H1 (cell line): ENCODE measurements at regions not wholly inside any gene's neighbourhood (a gene's known extent, or its start where the extent isn't known, plus 50 kb on each side); places are given as distances from the start of the nearest gene placed in this dataset.

ENCODE experiments used
- CTCF ChIA-PET: fragments of 300-600 bp; sonication (Branson Sonifier 250); formaldehyde crosslinking; loops from one replicate; lab custom pipeline; 2021; ENCODE audit not compliant: partially characterized antibody; lab: Charles Lee
- POLR2A ChIA-PET: fragments of 300-600 bp; sonication (Branson Sonifier 250); formaldehyde crosslinking; loops from one replicate; lab custom pipeline; 2021; ENCODE audit warnings: inconsistent platforms; ENCODE audit not compliant: partially characterized antibody; lab: Charles Lee
- DNase-seq, 2 experiments: peaks; one replicate each; pipeline versions ENCODE4 v3.0.0 to v3.0.0-alpha.2; 2010 to 2022; ENCODE audit warnings: low spot score in 2 of 2, low read depth in 1 of 2, mixed read lengths in 1 of 2
- FAIRE-seq: peaks from 2 replicates; lab custom pipeline; 2011; peaks lifted over from hg19 to GRCh38; lab: Jason Lieb, UNC
- H2AFZ ChIP-seq: 2 replicates; pipeline ENCODE4 v1.8.1; 2012; ENCODE audit warnings: low read length, inconsistent platforms
- H2AK5ac ChIP-seq: 2 replicates; pipeline ENCODE4 v1.6.1; 2013; ENCODE audit warnings: low read depth, low read length
- H2BK120ac ChIP-seq: replicated peaks from 2 replicates; pipeline ENCODE3; 2013; ENCODE audit warnings: low read depth, low read length, inconsistent platforms
- H2BK12ac ChIP-seq: 2 replicates; pipeline ENCODE4 v1.6.1; 2013; ENCODE audit warnings: low read depth, low read length
- H2BK15ac ChIP-seq: 2 replicates; pipeline ENCODE4 v1.6.1; 2013; ENCODE audit warnings: low read length
- H2BK20ac ChIP-seq: 2 replicates; pipeline ENCODE4 v1.6.1; 2013; ENCODE audit warnings: low read length
- H2BK5ac ChIP-seq: 2 replicates; pipeline ENCODE4 v1.6.1; 2013; ENCODE audit warnings: low read depth, low read length
- H3K14ac ChIP-seq: 2 replicates; pipeline ENCODE4 v1.6.1; 2013; ENCODE audit warnings: inconsistent platforms; ENCODE audit not compliant: insufficient read length
- H3K18ac ChIP-seq: 2 replicates; pipeline ENCODE4 v1.6.1; 2013; ENCODE audit warnings: low read length; ENCODE audit errors: extremely low read depth
- H3K23ac ChIP-seq: 2 replicates; pipeline ENCODE4 v1.6.1; 2013; ENCODE audit warnings: inconsistent platforms; ENCODE audit not compliant: insufficient read length
- H3K23me2 ChIP-seq: 2 replicates; pipeline ENCODE4 v1.6.1; 2013; ENCODE audit warnings: low read depth, low read length
- H3K27ac ChIP-seq: 2 replicates; pipeline ENCODE4 v1.6.1; 2011; ENCODE audit warnings: low read depth, low read length, inconsistent platforms
- H3K27me3 ChIP-seq, 4 experiments: replicated peaks in 1 of 4; 1 replicate in 1 of 4; 2 replicates in 3 of 4; pipeline versions ENCODE4 v1.6.1 to v1.8.1; 2011 to 2013; ENCODE audit warnings: low read length in 3 of 4, mild to moderate bottlenecking in 3 of 4, inconsistent platforms in 2 of 4, mixed read lengths in 2 of 4, moderate library complexity in 1 of 4; ENCODE audit not compliant: control insufficient read depth in 3 of 4, insufficient read depth in 3 of 4; ENCODE audit errors: extremely low read depth in 1 of 4
- H3K36me3 ChIP-seq, 4 experiments: 2 replicates each; pipeline versions ENCODE4 v1.6.1 to v1.8.1; 2011 to 2013; ENCODE audit warnings: mild to moderate bottlenecking in 4 of 4, low read length in 3 of 4, moderate library complexity in 2 of 4, control low read depth in 1 of 4, inconsistent platforms in 1 of 4; ENCODE audit not compliant: insufficient read depth in 4 of 4, control insufficient read depth in 2 of 4
- H3K4ac ChIP-seq: replicated peaks from 2 replicates; pipeline ENCODE3; 2013; ENCODE audit warnings: low read length, low read depth, mixed read lengths, inconsistent platforms; ENCODE audit not compliant: insufficient read length
- H3K4me1 ChIP-seq, 4 experiments: replicated peaks in 1 of 4; 1 replicate in 1 of 4; 2 replicates in 3 of 4; pipeline versions ENCODE4 v1.6.1 to v1.8.1; 2011 to 2013; ENCODE audit warnings: low read length in 3 of 4, inconsistent platforms in 2 of 4, mixed read lengths in 1 of 4; ENCODE audit not compliant: insufficient read depth in 4 of 4, control insufficient read depth in 3 of 4
- H3K4me2 ChIP-seq, 2 experiments: 2 replicates each; pipeline versions ENCODE4 v1.6.1 to v1.8.1; 2011 to 2013; ENCODE audit warnings: low read depth in 2 of 2, low read length in 2 of 2, control low read depth in 1 of 2, inconsistent platforms in 1 of 2, mild to moderate bottlenecking in 1 of 2; ENCODE audit not compliant: insufficient read depth in 1 of 2
- H3K4me3 ChIP-seq, 4 experiments: fragments of 200-600, 300-600 bp in 1 of 4; sonication (generic), shearing (Covaris generic), sonication (Bioruptor Twin) in 1 of 4; 2 replicates each; pipeline versions ENCODE4 v1.5.1 to v1.8.1; 2011 to 2016; ENCODE audit warnings: low read length in 4 of 4, low read depth in 3 of 4, control low read depth in 2 of 4, inconsistent platforms in 2 of 4, mild to moderate bottlenecking in 2 of 4, mixed read lengths in 1 of 4, moderate library complexity in 1 of 4; ENCODE audit not compliant: insufficient read depth in 2 of 4; ENCODE audit errors: extremely low read depth in 1 of 4
- H3K56ac ChIP-seq: replicated peaks from 2 replicates; pipeline ENCODE3; 2013; ENCODE audit warnings: low read depth, mild to moderate bottlenecking, mixed read lengths, low read length, inconsistent platforms; ENCODE audit not compliant: insufficient read length
- H3K79me1 ChIP-seq: 2 replicates; pipeline ENCODE4 v1.6.1; 2013; ENCODE audit warnings: low read depth, low read length, control low read depth
- H3K79me2 ChIP-seq, 2 experiments: 2 replicates each; pipeline versions ENCODE4 v1.6.1 to v1.8.1; 2012 to 2013; ENCODE audit warnings: low read length in 2 of 2, mild to moderate bottlenecking in 2 of 2, inconsistent platforms in 1 of 2; ENCODE audit not compliant: insufficient read depth in 2 of 2, control insufficient read depth in 1 of 2
- H3K9ac ChIP-seq, 4 experiments: replicated peaks in 1 of 4; 1 replicate in 1 of 4; 2 replicates in 3 of 4; pipeline versions ENCODE4 v1.6.1 to v1.8.1; 2011 to 2013; ENCODE audit warnings: low read depth in 3 of 4, low read length in 3 of 4, control low read depth in 2 of 4, mild to moderate bottlenecking in 2 of 4, moderate library complexity in 2 of 4, inconsistent platforms in 1 of 4; ENCODE audit errors: extremely low read depth in 1 of 4
- H3K9me3 ChIP-seq, 2 experiments: 2 replicates each; pipeline versions ENCODE4 v1.6.1 to v1.8.1; 2012 to 2013; ENCODE audit warnings: mild to moderate bottlenecking in 2 of 2, moderate library complexity in 2 of 2, control low read depth in 1 of 2, inconsistent platforms in 1 of 2, low read depth in 1 of 2, low read length in 1 of 2, mixed read lengths in 1 of 2; ENCODE audit not compliant: insufficient read depth in 2 of 2
- H4K20me1 ChIP-seq, 2 experiments: replicated peaks in 1 of 2; 2 replicates each; pipeline versions ENCODE3 to v1.8.1; 2011 to 2013; ENCODE audit warnings: inconsistent platforms in 2 of 2, low read length in 2 of 2, mild to moderate bottlenecking in 1 of 2; ENCODE audit not compliant: insufficient read depth in 2 of 2, control insufficient read depth in 1 of 2
- H4K5ac ChIP-seq: 2 replicates; pipeline ENCODE4 v1.6.1; 2013; ENCODE audit warnings: low read length, low read depth, mixed read lengths, inconsistent platforms; ENCODE audit not compliant: insufficient read length
- H4K8ac ChIP-seq: 2 replicates; pipeline ENCODE4 v1.8.0; 2013; ENCODE audit warnings: mild to moderate bottlenecking, moderate library complexity, low read length, inconsistent platforms; ENCODE audit not compliant: insufficient read depth; ENCODE audit errors: extremely low read depth
- H4K91ac ChIP-seq: replicated peaks from 2 replicates; pipeline ENCODE3; 2013; ENCODE audit warnings: low read length, mixed read lengths, inconsistent platforms; ENCODE audit not compliant: insufficient read length
- TCF12 ChIP-seq: IDR thresholded peaks from 2 replicates; pipeline ENCODE4 v1.6.1; 2011; ENCODE audit warnings: low read depth, mild to moderate bottlenecking, low read length
- WGBS, 2 experiments: shearing (Covaris generic) in 1 of 2; methylation state at CpG; one replicate each; pipeline versions ENCODE4 v1.1.6 to v1.1.7; 2013 to 2015; ENCODE audit warnings: low lambda C conversion rate in 2 of 2, mixed read lengths in 2 of 2, inconsistent platforms in 1 of 2, low coverage in 1 of 2, missing lambda C conversion rate in 1 of 2; ENCODE audit not compliant: insufficient replicate concordance in 2 of 2, insufficient coverage in 1 of 2, insufficient read length in 1 of 2; ENCODE audit errors: extremely low coverage in 1 of 2, missing lambda C conversion rate in 1 of 2; 5-methylcytosine and 5-hydroxymethylcytosine counted together

GRCh38 chr7:114835303-114835702 is 86.6 kb upstream of the MDFIC start:
- no peak overlapping the region for H2BK12ac ChIP-seq
- CTCF ChIA-PET = interaction anchor here (1.8 kb wide), 1 partner anchor 10 kb away, joined by 7 read pairs; no protein-coding TSS in a partner anchor
- TF ChIP-seq TCF12 = no peak

More at GRCh38 chr7:114835303-114835702, 86.6 kb upstream of the MDFIC start:
- Histone ChIP-seq H2AK5ac (no peak overlapping the region), H3K36me3 (no peaks in the 10 kb centered on the region), H3K23ac (no peak overlapping the region), H2BK5ac (no peak overlapping the region), H3K27ac (no peak overlapping the region), H3K23me2 (no peaks in the 10 kb centered on the region), H3K4me2 (no peak overlapping the region), H4K91ac (no peak overlapping the region), H3K4ac (no peak overlapping the region), H4K8ac (no peak overlapping the region), H3K18ac (no peak overlapping the region), H3K56ac (no peak overlapping the region), H3K9me3 (no peaks in the 10 kb centered on the region), H2AFZ (peak overlapping the region; percentile 78; the same call in 1 of the 2 replicates), H3K27me3 (no peaks in the 10 kb centered on the region), H2BK20ac (no peak overlapping the region), H3K79me2 (no peaks in the 10 kb centered on the region), H3K4me1 (no peaks in the 10 kb centered on the region), H3K4me3 (no peak overlapping the region), H3K14ac (no peak overlapping the region), H4K20me1 (no peaks in the 10 kb centered on the region), H4K5ac (no peak overlapping the region), H3K9ac (no peak overlapping the region), H2BK15ac (no peak overlapping the region), H3K79me1 (no peaks in the 10 kb centered on the region), H2BK120ac (no peak overlapping the region)
- 92% methylated on average over 1 of the region's 1 CpG; no CpG with 5 or more reads in 1 of the 2 experiments for WGBS, 2 experiments
- POLR2A ChIA-PET = interaction anchor here (0.8 kb wide), 1 partner anchor 10 kb away, joined by 3 read pairs; no protein-coding TSS in a partner anchor
- no peak for FAIRE-seq
- no peak for DNase-seq
